Liver (tissue), 8 donors: ENCODE measurements at regions not wholly inside any gene's neighbourhood (a gene's known extent, or its start where the extent isn't known, plus 50 kb on each side); places are given as distances from the start of the nearest gene placed in this dataset.

ENCODE experiments used
- DNase-seq: peaks from one replicate; pipeline ENCODE4 v3.0.0-alpha.2; 2017; ENCODE audit warnings: low spot score
- H3K27ac ChIP-seq, 2 donors: one replicate each; pipeline ENCODE4 v1.7.0; 2013; ENCODE audit warnings: inconsistent platforms in 2 of 2, low read length in 2 of 2, control low read depth in 1 of 2, low read depth in 1 of 2, mild to moderate bottlenecking in 1 of 2
- H3K27me3 ChIP-seq, 4 donors: one replicate each; pipeline versions ENCODE4 v1.6.1 to v1.7.0; 2013; ENCODE audit warnings: low read length in 3 of 4, inconsistent platforms in 1 of 4, mild to moderate bottlenecking in 1 of 4, moderate library complexity in 1 of 4; ENCODE audit not compliant: control insufficient read depth in 4 of 4, insufficient read depth in 4 of 4
- H3K36me3 ChIP-seq, 4 donors: one replicate each; pipeline versions ENCODE4 v1.6.1 to v1.7.0; 2013; ENCODE audit warnings: low read length in 3 of 4, mild to moderate bottlenecking in 3 of 4, low read depth in 1 of 4, moderate library complexity in 1 of 4; ENCODE audit not compliant: control insufficient read depth in 4 of 4, insufficient read depth in 3 of 4
- H3K4me1 ChIP-seq, 4 donors: one replicate each; pipeline versions ENCODE4 v1.6.1 to v1.7.0; 2013; ENCODE audit warnings: low read length in 3 of 4, mild to moderate bottlenecking in 3 of 4, moderate library complexity in 1 of 4; ENCODE audit not compliant: control insufficient read depth in 4 of 4, insufficient read depth in 4 of 4
- H3K4me3 ChIP-seq, 3 donors: one replicate each; pipeline versions ENCODE4 v1.6.1 to v1.7.0; 2013; ENCODE audit warnings: low read length in 3 of 3, control low read depth in 1 of 3, low read depth in 1 of 3, mild to moderate bottlenecking in 1 of 3
- H3K9ac ChIP-seq, 2 donors: one replicate each; pipeline ENCODE4 v1.7.0; 2013; ENCODE audit warnings: low read length in 2 of 2, mild to moderate bottlenecking in 2 of 2, moderate library complexity in 2 of 2, control low read depth in 1 of 2, low read depth in 1 of 2
- H3K9me3 ChIP-seq, 4 donors: one replicate each; pipeline versions ENCODE4 v1.6.1 to v1.7.0; 2013; ENCODE audit warnings: low read length in 3 of 4; ENCODE audit not compliant: control insufficient read depth in 4 of 4
- ATF3 ChIP-seq: IDR thresholded peaks from 2 replicates; pipeline ENCODE4 v1.6.1; 2016; ENCODE audit warnings: antibody characterized with exemption
- CTCF ChIP-seq: fragments of 150-350 bp; IDR thresholded peaks from 2 replicates; pipeline ENCODE4 v1.5.1; 2017; ENCODE audit warnings: improper control_type of control experiment, low read depth, low read length; ENCODE audit not compliant: missing input control
- EGR1 ChIP-seq, 2 donors: IDR thresholded peaks; 2 replicates each; pipeline ENCODE4 v1.6.1; 2016 to 2018; ENCODE audit warnings: antibody characterized with exemption in 2 of 2, low read depth in 2 of 2
- FOXA1 ChIP-seq: IDR thresholded peaks from 2 replicates; pipeline ENCODE4 v1.6.1; 2016; ENCODE audit warnings: antibody characterized with exemption
- FOXA2 ChIP-seq: IDR thresholded peaks from 2 replicates; pipeline ENCODE4 v1.6.1; 2016; ENCODE audit warnings: antibody characterized with exemption
- GABPA ChIP-seq, 2 donors: IDR thresholded peaks in 1 of 2; conservative IDR thresholded peaks in 1 of 2; 2 replicates each; pipeline ENCODE4 v1.6.1; 2016; ENCODE audit warnings: antibody characterized with exemption in 2 of 2, mild to moderate bottlenecking in 1 of 2, moderate library complexity in 1 of 2
- JUND ChIP-seq, 2 donors: IDR thresholded peaks; 2 replicates each; pipeline ENCODE4 v1.6.1; 2016; ENCODE audit warnings: antibody characterized with exemption in 2 of 2
- RAD21 ChIP-seq, 2 donors: IDR thresholded peaks; 2 replicates each; pipeline ENCODE4 v1.6.1; 2016; ENCODE audit warnings: antibody characterized with exemption in 2 of 2, mild to moderate bottlenecking in 2 of 2
- REST ChIP-seq: IDR thresholded peaks from 2 replicates; pipeline ENCODE4 v1.6.1; 2016; ENCODE audit warnings: antibody characterized with exemption, mild to moderate bottlenecking
- RXRA ChIP-seq, 2 donors: IDR thresholded peaks; 2 replicates each; pipeline ENCODE4 v1.6.1; 2017 to 2018; ENCODE audit warnings: antibody characterized with exemption in 2 of 2, mild to moderate bottlenecking in 1 of 2
- SP1 ChIP-seq: IDR thresholded peaks from 2 replicates; pipeline ENCODE4 v1.6.1; 2018; ENCODE audit warnings: antibody characterized with exemption, mild to moderate bottlenecking
- TAF1 ChIP-seq: conservative IDR thresholded peaks from 2 replicates; pipeline ENCODE4 v1.6.1; 2016; ENCODE audit warnings: antibody characterized with exemption, mild to moderate bottlenecking
- YY1 ChIP-seq: IDR thresholded peaks from 2 replicates; pipeline ENCODE4 v1.6.1; 2016; ENCODE audit warnings: antibody characterized with exemption, mild to moderate bottlenecking
- WGBS: extraction: QIAGEN DNeasy Blood & Tissue Kit; methylation state at CpG from one replicate; pipeline ENCODE4 v1.1.7; 2013; 5-methylcytosine and 5-hydroxymethylcytosine counted together
- donor health status: healthy.
- donor health status: healthy.
- donor health status: healthy.
- donor health status: healthy.
- donor health status: healthy.

DNA sequence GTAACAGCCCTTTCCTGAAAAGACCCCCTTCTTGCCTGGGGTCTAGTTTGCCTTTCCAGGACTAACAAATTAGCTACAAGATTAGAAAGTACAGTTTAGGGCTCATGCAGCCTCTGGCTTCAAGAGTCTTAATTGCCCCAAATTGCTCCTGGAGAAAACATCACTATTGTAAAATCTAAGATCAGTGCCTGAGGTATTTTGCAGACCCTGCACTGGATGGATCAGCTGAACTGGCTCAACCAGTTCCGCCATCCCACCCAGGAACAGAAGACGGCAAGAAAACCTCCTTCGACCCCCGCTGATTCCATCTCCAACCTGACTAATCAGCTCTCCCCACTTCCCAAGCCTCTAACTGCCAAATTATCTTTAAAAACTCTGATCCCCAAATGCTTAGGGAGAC, 236.5 kb upstream of the KCNG1 start:
- DNase-seq = no peak
- TF ChIP-seq JUND (IDR thresholded peaks at IDR 0.05) (no peak), RAD21 (IDR thresholded peaks at IDR 0.05) (no peak), GABPA (IDR thresholded peaks at IDR 0.05 in 1 of 2, conservative IDR thresholded peaks at IDR 0.05 in 1 of 2) (no peak), EGR1 (IDR thresholded peaks at IDR 0.05; ENCODE audit: low read depth in 2 of 2) (no peak), FOXA1 (no peak), REST (no peak)
- Histone ChIP-seq H3K27me3 (peaks cover 0 to 2% (median under 1%) of the 10 kb centered on the region in 4 donors), H3K36me3 (no peaks in the 10 kb centered on the region), H3K4me3 (no peak overlapping the region), H3K9ac (no peak overlapping the region), H3K9me3 (no peaks in the 10 kb centered on the region), H3K4me1 (no peaks in the 10 kb centered on the region), H3K27ac (no peak overlapping the region)
- WGBS = 80% methylated on average over 4 of the region's 4 CpGs

- no peaks in the 10 kb centered on the region for H3K4me1 ChIP-seq
- no peak for DNase-seq
- 85% methylated on average over 3 of the region's 3 CpGs for WGBS
- no peak overlapping the region for H3K27ac ChIP-seq
- no peak for TF ChIP-seq RAD21 (IDR thresholded peaks at IDR 0.05)
- TF ChIP-seq SP1 = no peak
- TF ChIP-seq REST = no peak
- no peak for TF ChIP-seq TAF1
- TF ChIP-seq EGR1 (IDR thresholded peaks at IDR 0.05; ENCODE audit: low read depth in 2 of 2) = no peak
- no peaks in the 10 kb centered on the region for H3K9me3 ChIP-seq
- peaks cover 0 to 6% (median 1%) of the 10 kb centered on the region in 4 donors for H3K27me3 ChIP-seq
- no peak overlapping the region for H3K4me3 ChIP-seq
- no peaks in the 10 kb centered on the region for H3K36me3 ChIP-seq
- H3K9ac ChIP-seq = no peak overlapping the region
Measured at GRCh38 chr20:51258582-51259165, 235.8 kb upstream of the KCNG1 start.

- Histone ChIP-seq H3K4me1 (no peaks in the 10 kb centered on the region), H3K4me3 (no peak overlapping the region), H3K36me3 (no peaks in the 10 kb centered on the region), H3K27me3 (peaks cover 0 to 10% (median 3%) of the 10 kb centered on the region in 4 donors), H3K9me3 (no peaks in the 10 kb centered on the region), H3K9ac (no peak overlapping the region), H3K27ac (no peak overlapping the region)
- 65% methylated on average over 3 of the region's 3 CpGs for WGBS
- no peak for DNase-seq
- no peak for TF ChIP-seq CTCF
- no peak for TF ChIP-seq ATF3
- TF ChIP-seq JUND (IDR thresholded peaks at IDR 0.05) = no peak
- no peak for TF ChIP-seq RAD21 (IDR thresholded peaks at IDR 0.05)
- no peak for TF ChIP-seq REST
- no peak for TF ChIP-seq YY1
- TF ChIP-seq RXRA (IDR thresholded peaks at IDR 0.05) = no peak
- TF ChIP-seq GABPA (IDR thresholded peaks at IDR 0.05 in 1 of 2, conservative IDR thresholded peaks at IDR 0.05 in 1 of 2) = no peak
- no peak for TF ChIP-seq EGR1 (IDR thresholded peaks at IDR 0.05; ENCODE audit: low read depth in 2 of 2)
- no peak for TF ChIP-seq FOXA2
Measured at GRCh38 chr20:51255417-51255816, 232.5 kb upstream of the KCNG1 start.
